LHCN-M2 (cell line): ENCODE measurements at regions not wholly inside any gene's neighbourhood (a gene's known extent, or its start where the extent isn't known, plus 50 kb on each side); places are given as distances from the start of the nearest gene placed in this dataset.
"Not testable (repeated sequence)": the region's sequence is repeated elsewhere in the genome, so short reads cannot be mapped to it uniquely, and the experiment has no call there.

Experiments used
- DNase-seq: peaks from one replicate; pipeline ENCODE4 v3.0.0-alpha.2; 2012; ENCODE audit warnings: low read depth

GRCh38 chr6:19892260-19892659 lies 55.1 kb downstream of the ID4 start:
- DNase-seq: no peak

GRCh38 chr6:19895866-19896692 lies 58.9 kb downstream of the ID4 start:
- no peak for DNase-seq

GRCh38 chr6:19896693-19897010 lies 59.5 kb downstream of the ID4 start:
- no peak for DNase-seq

- no peak for DNase-seq
These were observed 61.1 kb downstream of the ID4 start for GRCh38 chr6:19898141-19898740.

GRCh38 chr6:19902201-19902600 lies 65.0 kb downstream of the ID4 start:
- no peak for DNase-seq

- DNase-seq: not testable (repeated sequence)
These were observed 67.2 kb downstream of the ID4 start for GRCh38 chr6:19904408-19904807.

GRCh38 chr6:19905584-19905983 lies 68.4 kb downstream of the ID4 start:
- DNase-seq: no peak

GRCh38 chr6:19906171-19906570 lies 69.0 kb downstream of the ID4 start:
- DNase-seq: no peak

GRCh38 chr6:19911223-19911622 lies 74.1 kb downstream of the ID4 start:
- DNase-seq: no peak

GRCh38 chr6:19918436-19918835 lies 81.3 kb downstream of the ID4 start:
- DNase-seq: no peak

- no peak for DNase-seq
These were observed 84.6 kb downstream of the ID4 start for GRCh38 chr6:19921786-19922185.

GRCh38 chr6:19925533-19925932 lies 88.4 kb downstream of the ID4 start:
- DNase-seq: no peak

- DNase-seq: no peak
These were observed 91.3 kb downstream of the ID4 start for GRCh38 chr6:19928461-19928860.

- DNase-seq: no peak
These were observed 92.1 kb downstream of the ID4 start for GRCh38 chr6:19929312-19929711.

- no peak for DNase-seq
These were observed 97.9 kb downstream of the ID4 start for GRCh38 chr6:19934996-19935591.

- not testable (repeated sequence) for DNase-seq
These were observed 102.2 kb downstream of the ID4 start for GRCh38 chr6:19939321-19939720.

GRCh38 chr6:19939926-19940325 lies 102.8 kb downstream of the ID4 start:
- DNase-seq: not testable (repeated sequence)

- DNase-seq: no peak
These were observed 105.9 kb downstream of the ID4 start for GRCh38 chr6:19943042-19943441.

- DNase-seq: no peak
These were observed 108.7 kb downstream of the ID4 start for GRCh38 chr6:19945843-19946358.

GRCh38 chr6:19949155-19949554 lies 112.0 kb downstream of the ID4 start:
- DNase-seq: no peak

GRCh38 chr6:19964115-19964514 lies 126.9 kb downstream of the ID4 start:
- DNase-seq: no peak

- no peak for DNase-seq
These were observed 131.0 kb downstream of the ID4 start for GRCh38 chr6:19968201-19968600.

- no peak for DNase-seq
These were observed 135.1 kb downstream of the ID4 start for GRCh38 chr6:19972221-19972620.
